OCI-LY1 (cell line): ENCODE measurements at regions not wholly inside any gene's neighbourhood (a gene's known extent, or its start where the extent isn't known, plus 50 kb on each side); places are given as distances from the start of the nearest gene placed in this dataset.

ENCODE experiments used
- H2AFZ ChIP-seq: fragments of 200-600 bp; sonication (generic), shearing (Covaris generic); 2 replicates; pipeline ENCODE4 v1.6.0; 2014; ENCODE audit warnings: antibody characterized with exemption, mild to moderate bottlenecking, low read length
- H3F3A ChIP-seq: fragments of 200-600 bp; sonication (generic), shearing (Covaris generic); 2 replicates; pipeline ENCODE4 v1.6.0; 2014; ENCODE audit warnings: mild to moderate bottlenecking, antibody characterized with exemption, low read length, moderate library complexity; ENCODE audit not compliant: insufficient read depth
- H3K27ac ChIP-seq: fragments of 200-600 bp; sonication (generic); 2 replicates; pipeline ENCODE4 v1.5.1; 2014; ENCODE audit warnings: low read length, mixed run types, mild to moderate bottlenecking, low read depth; ENCODE audit not compliant: poor library complexity, severe bottlenecking
- H3K27me3 ChIP-seq: fragments of 200-600 bp; sonication (generic); 2 replicates; pipeline ENCODE4 v1.6.0; 2014; ENCODE audit warnings: antibody characterized with exemption, mild to moderate bottlenecking, low read length, moderate library complexity; ENCODE audit not compliant: insufficient read depth
- H3K36me3 ChIP-seq: fragments of 200-600 bp; sonication (generic); 2 replicates; pipeline ENCODE4 v1.6.1; 2014; ENCODE audit warnings: mild to moderate bottlenecking, antibody characterized with exemption, low read length, moderate library complexity, mixed read lengths; ENCODE audit not compliant: insufficient read depth
- H3K4me1 ChIP-seq: fragments of 200-600 bp; sonication (generic); 2 replicates; pipeline ENCODE4 v1.5.1; 2014; ENCODE audit warnings: mild to moderate bottlenecking, low read length, moderate library complexity; ENCODE audit not compliant: insufficient read depth, severe bottlenecking
- H3K4me2 ChIP-seq: fragments of 200-600 bp; sonication (generic), shearing (Covaris generic); 2 replicates; pipeline ENCODE4 v1.6.1; 2014; ENCODE audit warnings: low read length
- H3K4me3 ChIP-seq: fragments of 200-600 bp; sonication (generic); 2 replicates; pipeline ENCODE4 v1.5.1; 2014; ENCODE audit warnings: low read length, low read depth, mild to moderate bottlenecking, mixed read lengths; ENCODE audit not compliant: poor library complexity, severe bottlenecking
- H3K79me2 ChIP-seq: fragments of 200-600 bp; shearing (Covaris generic); 2 replicates; pipeline ENCODE4 v1.6.1; 2016; ENCODE audit warnings: mixed run types, low read length, mixed read lengths; ENCODE audit not compliant: insufficient read depth
- H3K9ac ChIP-seq: fragments of 200-600 bp; sonication (generic), shearing (Covaris generic); 2 replicates; pipeline ENCODE4 v1.6.1; 2014; ENCODE audit warnings: mild to moderate bottlenecking, low read length, mixed read lengths
- H3K9me2 ChIP-seq: fragments of 200-600 bp; sonication (generic), shearing (Covaris generic); 2 replicates; pipeline ENCODE4 v1.6.1; 2014; ENCODE audit warnings: low read depth, mild to moderate bottlenecking, low read length, mixed read lengths
- H3K9me3 ChIP-seq: fragments of 200-600 bp; shearing (Covaris generic); 2 replicates; pipeline ENCODE4 v1.6.1; 2014; ENCODE audit warnings: low read length, mixed read lengths
- H4K20me1 ChIP-seq: fragments of 200-600 bp; sonication (generic), shearing (Covaris generic); 2 replicates; pipeline ENCODE4 v1.6.0; 2016; ENCODE audit warnings: mild to moderate bottlenecking, low read length; ENCODE audit not compliant: insufficient read depth
- CTCF ChIP-seq: fragments of 200-600 bp; sonication (generic), shearing (Covaris generic); IDR thresholded peaks from 2 replicates; pipeline ENCODE4 v1.5.1; 2017; ENCODE audit warnings: mild to moderate bottlenecking, antibody characterized with exemption, low read length, moderate library complexity, mixed read lengths
- EZH2 ChIP-seq: fragments of 200-600 bp; sonication (generic), shearing (Covaris generic); IDR thresholded peaks from 2 replicates; pipeline ENCODE4 v1.8.0; 2017; ENCODE audit warnings: borderline replicate concordance, mixed run types, mild to moderate bottlenecking, antibody characterized with exemption, low read length, moderate library complexity, mixed read lengths

GRCh38 chr1:29448456-29449235, 212.3 kb downstream of the PTPRU start:
- Histone ChIP-seq H3K4me3 (no peak overlapping the region), H3K36me3 (no peaks in the 10 kb centered on the region), H3K9me3 (no peaks in the 10 kb centered on the region), H3K4me2 (no peak overlapping the region), H3K27ac (no peak overlapping the region), H2AFZ (no peak overlapping the region), H3F3A (no peaks in the 10 kb centered on the region), H4K20me1 (no peaks in the 10 kb centered on the region), H3K4me1 (no peaks in the 10 kb centered on the region), H3K79me2 (no peaks in the 10 kb centered on the region), H3K9ac (no peak overlapping the region), H3K9me2 (no peaks in the 10 kb centered on the region), H3K27me3 (no peaks in the 10 kb centered on the region)
- TF ChIP-seq EZH2 (no peak), CTCF (no peak)

- no peak for TF ChIP-seq EZH2
- TF ChIP-seq CTCF = no peak
- no peak overlapping the region for H3K9ac ChIP-seq
- H3K4me3 ChIP-seq = no peak overlapping the region
- no peaks in the 10 kb centered on the region for H3K4me1 ChIP-seq
- H3K27me3 ChIP-seq = no peaks in the 10 kb centered on the region
- H3K9me2 ChIP-seq = no peaks in the 10 kb centered on the region
- H3K79me2 ChIP-seq = no peaks in the 10 kb centered on the region
- no peaks in the 10 kb centered on the region for H3F3A ChIP-seq
- no peak overlapping the region for H2AFZ ChIP-seq
- H3K9me3 ChIP-seq = no peaks in the 10 kb centered on the region
- H3K27ac ChIP-seq = no peak overlapping the region
- no peak overlapping the region for H3K4me2 ChIP-seq
- H4K20me1 ChIP-seq = no peaks in the 10 kb centered on the region
- H3K36me3 ChIP-seq = no peaks in the 10 kb centered on the region
These were observed 211.0 kb downstream of the PTPRU start for GRCh38 chr1:29447368-29447767.

- no peaks in the 10 kb centered on the region for H3K79me2 ChIP-seq
- no peaks in the 10 kb centered on the region for H3K4me1 ChIP-seq
- no peak overlapping the region for H2AFZ ChIP-seq
- TF ChIP-seq EZH2 = no peak
- no peak for TF ChIP-seq CTCF
- H3K4me2 ChIP-seq = no peak overlapping the region
- H3K9me2 ChIP-seq = no peaks in the 10 kb centered on the region
- H4K20me1 ChIP-seq = no peaks in the 10 kb centered on the region
- no peak overlapping the region for H3K4me3 ChIP-seq
- H3K27me3 ChIP-seq = no peaks in the 10 kb centered on the region
- H3K9ac ChIP-seq = no peak overlapping the region
- H3K27ac ChIP-seq = no peak overlapping the region
- no peaks in the 10 kb centered on the region for H3K36me3 ChIP-seq
- no peaks in the 10 kb centered on the region for H3F3A ChIP-seq
- no peaks in the 10 kb centered on the region for H3K9me3 ChIP-seq
These were observed 208.7 kb downstream of the PTPRU start for GRCh38 chr1:29444782-29445729.
